Right lobe of liver (tissue), 6 donors: ENCODE measurements at regions not wholly inside any gene's neighbourhood (a gene's known extent, or its start where the extent isn't known, plus 50 kb on each side); places are given as distances from the start of the nearest gene placed in this dataset.

ENCODE experiments used
- ATAC-seq, 4 donors: fragments of 200-7000 bp; cut with Tn5 transposase; one replicate each; pipeline ENCODE4 v1.9.1; 2020; ENCODE audit warnings: mild to moderate bottlenecking in 4 of 4, moderate library complexity in 4 of 4
- DNase-seq, 3 donors: peaks; one replicate each; pipeline ENCODE4 v3.0.0-alpha.2; 2020
- H3K27ac ChIP-seq, 3 donors: fragments of 200-600 bp; one replicate each; pipeline ENCODE4 v1.8.0; 2022
- H3K27me3 ChIP-seq, 2 donors: fragments of 200-600 bp; one replicate each; pipeline ENCODE4 v1.8.0; 2022
- H3K36me3 ChIP-seq, 4 donors: fragments of 200-600 bp; sonication (generic) in 1 of 4; one replicate each; pipeline versions ENCODE4 v1.5.1 to v1.8.0; 2017 to 2022; ENCODE audit warnings: control low read depth in 1 of 4
- H3K4me1 ChIP-seq, 4 donors: fragments of 200-600 bp; sonication (generic) in 1 of 4; one replicate each; pipeline versions ENCODE4 v1.5.1 to v1.8.0; 2017 to 2022; ENCODE audit warnings: control low read depth in 1 of 4
- H3K4me3 ChIP-seq, 3 donors: fragments of 200-600 bp; one replicate each; pipeline ENCODE4 v1.8.0; 2022
- H3K9me3 ChIP-seq, 4 donors: fragments of 200-600 bp; sonication (generic) in 1 of 4; one replicate each; pipeline versions ENCODE4 v1.5.1 to v1.8.0; 2017 to 2022; ENCODE audit warnings: control low read depth in 1 of 4
- CTCF ChIP-seq, 4 donors: fragments of 200-600 bp in 3 of 4; fragments of 450-650 bp in 1 of 4; IDR thresholded peaks; one replicate each; pipeline versions ENCODE4 v1.5.1 to v1.8.0; 2016 to 2022; ENCODE audit warnings: antibody characterized with exemption in 4 of 4, mild to moderate bottlenecking in 2 of 4
- POLR2A ChIP-seq: fragments of 450-650 bp; IDR thresholded peaks from one replicate; pipeline ENCODE4 v1.6.1; 2017; ENCODE audit warnings: antibody characterized with exemption, mild to moderate bottlenecking
- WGBS: methylation state at CpG from one replicate; pipeline ENCODE4 v1.1.6; 2018; ENCODE audit warnings: low coverage, low lambda C conversion rate; ENCODE audit not compliant: insufficient coverage; ENCODE audit errors: missing lambda C conversion rate; 5-methylcytosine and 5-hydroxymethylcytosine counted together
- intact Hi-C, 2 donors: fragments of 100-400 bp; cut with DNase I; formaldehyde crosslinking; loops; one replicate each; pipeline versions ENCODE4 v1.11.2 to v1.14.1; 2022
- donor health status: DM: no; HTN: yes; CAD: no.
- donor health status: DM: no; HTN: no; CAD: no.
- donor health status: DM: no; HTN: no; CAD: no.
- donor health status: DM: no; HTN: yes; CAD: no.
- donor health status: DM: no; HTN: yes; CAD: no.

GRCh38 chr10:131534836-131535235 is 223.3 kb upstream of the TCERG1L start:
- Histone ChIP-seq H3K36me3 (no peaks in the 10 kb centered on the region), H3K9me3 (no peaks in the 10 kb centered on the region), H3K4me3 (no peak overlapping the region), H3K27ac (no peak overlapping the region), H3K27me3 (no peaks in the 10 kb centered on the region), H3K4me1 (no peaks in the 10 kb centered on the region)
- ATAC-seq (no peak), DNase-seq (no peak)
- WGBS, result 67% methylated on average over 8 of the region's 11 CpGs
- intact Hi-C loops, result no loop called here
- TF ChIP-seq POLR2A (no peak), CTCF (IDR thresholded peaks at IDR 0.05) (no peak)

- ATAC-seq, result no peak
- intact Hi-C loops, result no loop called here
- no peaks in the 10 kb centered on the region for H3K36me3 ChIP-seq
- no peak overlapping the region for H3K4me3 ChIP-seq
- DNase-seq, result no peak
- no peak overlapping the region for H3K27ac ChIP-seq
- TF ChIP-seq CTCF (IDR thresholded peaks at IDR 0.05) (no peak), POLR2A (no peak)
- H3K27me3 ChIP-seq, result no peaks in the 10 kb centered on the region
- H3K4me1 ChIP-seq, result no peaks in the 10 kb centered on the region
- WGBS, result 71% methylated on average over 12 of the region's 15 CpGs
- H3K9me3 ChIP-seq, result no peaks in the 10 kb centered on the region
Measured at GRCh38 chr10:131536676-131537075, 225.2 kb upstream of the TCERG1L start.

- H3K36me3 ChIP-seq, result no peaks in the 10 kb centered on the region
- no peaks in the 10 kb centered on the region for H3K4me1 ChIP-seq
- no peaks in the 10 kb centered on the region for H3K27me3 ChIP-seq
- intact Hi-C loops, result no loop called here
- no peak for TF ChIP-seq POLR2A
- TF ChIP-seq CTCF (IDR thresholded peaks at IDR 0.05), result no peak
- H3K4me3 ChIP-seq, result no peak overlapping the region
- no peak for ATAC-seq
- 15% methylated on average over 1 of the region's 1 CpG for WGBS
- H3K27ac ChIP-seq, result no peak overlapping the region
- no peaks in the 10 kb centered on the region for H3K9me3 ChIP-seq
- no peak for DNase-seq
Measured at GRCh38 chr10:131537281-131537680, 225.8 kb upstream of the TCERG1L start.

GRCh38 chr10:131544495-131544894 is 233.0 kb upstream of the TCERG1L start:
- no peak for TF ChIP-seq POLR2A
- no peak for TF ChIP-seq CTCF (IDR thresholded peaks at IDR 0.05)
- 58% methylated on average over 4 of the region's 8 CpGs for WGBS

More at GRCh38 chr10:131544495-131544894, 233.0 kb upstream of the TCERG1L start:
- intact Hi-C loops, result no loop called here
- H3K4me1 ChIP-seq, result no peaks in the 10 kb centered on the region
- no peaks in the 10 kb centered on the region for H3K27me3 ChIP-seq
- H3K4me3 ChIP-seq, result no peak overlapping the region
- no peak for ATAC-seq
- H3K36me3 ChIP-seq, result no peaks in the 10 kb centered on the region
- H3K9me3 ChIP-seq, result no peaks in the 10 kb centered on the region
- H3K27ac ChIP-seq, result no peak overlapping the region
- no peak for DNase-seq
